ENCODE measurements at regions not wholly inside any gene's neighbourhood (a gene's known extent, or its start where the extent isn't known, plus 50 kb on each side); places are given as distances from the start of the nearest gene placed in this dataset.

DNA sequence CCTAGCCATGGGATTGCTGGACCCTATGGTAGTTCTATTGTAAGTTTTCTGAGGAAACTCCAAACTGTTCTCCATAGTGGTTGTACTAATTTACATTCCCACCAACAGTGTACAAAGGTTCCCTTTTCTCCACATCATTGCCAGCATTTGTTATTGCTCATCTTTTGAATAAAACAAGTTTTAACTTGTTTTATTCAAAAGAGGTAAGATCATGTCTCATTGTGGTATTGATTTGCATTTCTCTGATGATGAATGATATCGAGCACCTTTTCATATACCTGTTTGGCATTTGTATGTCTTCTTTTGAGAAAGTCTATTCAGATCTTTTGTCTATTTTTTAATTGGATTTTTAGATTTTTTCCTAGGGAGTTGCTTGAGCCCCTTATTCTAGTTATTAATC is 819.1 kb downstream of the TUSC7 start:
- TF ChIP-seq, protein P1, sequence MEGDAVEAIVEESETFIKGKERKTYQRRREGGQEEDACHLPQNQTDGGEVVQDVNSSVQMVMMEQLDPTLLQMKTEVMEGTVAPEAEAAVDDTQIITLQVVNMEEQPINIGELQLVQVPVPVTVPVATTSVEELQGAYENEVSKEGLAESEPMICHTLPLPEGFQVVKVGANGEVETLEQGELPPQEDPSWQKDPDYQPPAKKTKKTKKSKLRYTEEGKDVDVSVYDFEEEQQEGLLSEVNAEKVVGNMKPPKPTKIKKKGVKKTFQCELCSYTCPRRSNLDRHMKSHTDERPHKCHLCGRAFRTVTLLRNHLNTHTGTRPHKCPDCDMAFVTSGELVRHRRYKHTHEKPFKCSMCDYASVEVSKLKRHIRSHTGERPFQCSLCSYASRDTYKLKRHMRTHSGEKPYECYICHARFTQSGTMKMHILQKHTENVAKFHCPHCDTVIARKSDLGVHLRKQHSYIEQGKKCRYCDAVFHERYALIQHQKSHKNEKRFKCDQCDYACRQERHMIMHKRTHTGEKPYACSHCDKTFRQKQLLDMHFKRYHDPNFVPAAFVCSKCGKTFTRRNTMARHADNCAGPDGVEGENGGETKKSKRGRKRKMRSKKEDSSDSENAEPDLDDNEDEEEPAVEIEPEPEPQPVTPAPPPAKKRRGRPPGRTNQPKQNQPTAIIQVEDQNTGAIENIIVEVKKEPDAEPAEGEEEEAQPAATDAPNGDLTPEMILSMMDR (IDR thresholded peaks at IDR 0.05), result no peak
- TF ChIP-seq POLR2AphosphoS5 (IDR thresholded peaks at IDR 0.05), result no peak

Measured in prostate gland (tissue), 2 donors.